Retinal pigment epithelial cell (primary cell): ENCODE measurements at regions not wholly inside any gene's neighbourhood (a gene's known extent, or its start where the extent isn't known, plus 50 kb on each side); places are given as distances from the start of the nearest gene placed in this dataset.
A peak's percentile ranks its signal among the peaks of the same experiment; 100 is the strongest.

Source experiments
- DNase-seq: peaks from one replicate; pipeline ENCODE4 v3.0.0-alpha.2; 2010; ENCODE audit warnings: low read depth
- H3K4me3 ChIP-seq: 2 replicates; pipeline ENCODE4 v1.5.1; 2011; ENCODE audit warnings: mild to moderate bottlenecking, low read length, control low read depth, moderate library complexity
- CTCF ChIP-seq: conservative IDR thresholded peaks from 2 replicates; pipeline ENCODE4 v1.5.1; 2011; ENCODE audit warnings: low read depth, low read length, control low read depth, inconsistent platforms

- H3K4me3 ChIP-seq: no peak overlapping the region
- TF ChIP-seq CTCF: no peak
- DNase-seq: no peak
These were observed 110.2 kb downstream of the ELAPOR2 start for GRCh38 chr7:86949052-86949778.

GRCh38 chr7:86947929-86948328 lies 111.5 kb downstream of the ELAPOR2 start:
- no peak for TF ChIP-seq CTCF
- no peak overlapping the region for H3K4me3 ChIP-seq
- DNase-seq: no peak

- no peak for DNase-seq
- no peak for TF ChIP-seq CTCF
- no peak overlapping the region for H3K4me3 ChIP-seq
These were observed 116.0 kb downstream of the ELAPOR2 start for GRCh38 chr7:86943447-86943846.

GRCh38 chr7:86942995-86943394 lies 116.5 kb downstream of the ELAPOR2 start:
- TF ChIP-seq CTCF: no peak
- H3K4me3 ChIP-seq: no peak overlapping the region
- DNase-seq: no peak

- no peak overlapping the region for H3K4me3 ChIP-seq
- TF ChIP-seq CTCF: no peak
- DNase-seq: no peak
These were observed 117.4 kb downstream of the ELAPOR2 start for GRCh38 chr7:86942081-86942480.

GRCh38 chr7:86939197-86939814 lies 120.1 kb downstream of the ELAPOR2 start:
- no peak overlapping the region for H3K4me3 ChIP-seq
- TF ChIP-seq CTCF: peak; percentile 75
- DNase-seq: peak; percentile 40

GRCh38 chr7:86937363-86937878 lies 122.0 kb downstream of the ELAPOR2 start:
- DNase-seq: no peak
- no peak overlapping the region for H3K4me3 ChIP-seq
- no peak for TF ChIP-seq CTCF
